Bronchial epithelial cell (primary cell): ENCODE measurements at regions not wholly inside any gene's neighbourhood (a gene's known extent, or its start where the extent isn't known, plus 50 kb on each side); places are given as distances from the start of the nearest gene placed in this dataset.

Experiments used
- DNase-seq: peaks from one replicate; pipeline ENCODE4 v3.0.0-alpha.2; 2010; ENCODE audit warnings: low read depth
- FAIRE-seq: peaks from 2 replicates; lab custom pipeline; 2011; peaks lifted over from hg19 to GRCh38; lab: Jason Lieb, UNC
- H3K27me3 ChIP-seq: 2 replicates; pipeline ENCODE4 v1.5.1; 2011; ENCODE audit warnings: low read length; ENCODE audit not compliant: control insufficient read depth, insufficient read depth
- H3K36me3 ChIP-seq: 2 replicates; pipeline ENCODE4 v1.5.1; 2011; ENCODE audit warnings: low read length; ENCODE audit not compliant: control insufficient read depth, insufficient read depth
- H3K4me3 ChIP-seq: 2 replicates; pipeline ENCODE4 v1.5.1; 2011; ENCODE audit warnings: mild to moderate bottlenecking, low read depth, low read length, control low read depth
- TF ChIP-seq, protein P1 (sequence below): IDR thresholded peaks from 2 replicates; pipeline ENCODE4 v1.5.1; 2011; ENCODE audit warnings: mild to moderate bottlenecking, moderate library complexity, low read length, control low read depth, inconsistent platforms; ENCODE audit not compliant: insufficient read depth, severe bottlenecking

GRCh38 chrX:118179718-118180117 lies 63.1 kb upstream of the KLHL13 start:
- FAIRE-seq, result no peak

DNA sequence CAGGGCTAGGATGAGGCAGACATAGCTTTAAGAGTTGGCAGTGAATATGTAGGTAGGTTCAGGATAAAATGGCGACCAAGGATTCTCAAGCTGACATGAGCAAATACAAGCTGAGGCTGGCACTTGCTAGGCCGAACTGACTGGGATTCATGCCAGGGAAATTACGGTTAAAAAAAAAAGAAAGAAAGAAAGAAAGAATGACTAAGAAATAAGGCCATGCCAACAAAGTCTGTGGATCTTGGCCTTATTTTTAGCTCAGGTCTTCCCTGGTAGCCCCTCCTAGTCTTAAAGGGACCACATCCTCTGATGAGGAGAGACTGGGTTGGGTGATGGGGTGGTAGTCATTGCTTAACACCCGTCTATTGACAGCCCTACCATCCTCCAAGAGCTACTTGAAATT lies 64.4 kb upstream of the KLHL13 start:
- H3K27me3 ChIP-seq, result no peaks in the 10 kb centered on the region
- TF ChIP-seq, protein P1, sequence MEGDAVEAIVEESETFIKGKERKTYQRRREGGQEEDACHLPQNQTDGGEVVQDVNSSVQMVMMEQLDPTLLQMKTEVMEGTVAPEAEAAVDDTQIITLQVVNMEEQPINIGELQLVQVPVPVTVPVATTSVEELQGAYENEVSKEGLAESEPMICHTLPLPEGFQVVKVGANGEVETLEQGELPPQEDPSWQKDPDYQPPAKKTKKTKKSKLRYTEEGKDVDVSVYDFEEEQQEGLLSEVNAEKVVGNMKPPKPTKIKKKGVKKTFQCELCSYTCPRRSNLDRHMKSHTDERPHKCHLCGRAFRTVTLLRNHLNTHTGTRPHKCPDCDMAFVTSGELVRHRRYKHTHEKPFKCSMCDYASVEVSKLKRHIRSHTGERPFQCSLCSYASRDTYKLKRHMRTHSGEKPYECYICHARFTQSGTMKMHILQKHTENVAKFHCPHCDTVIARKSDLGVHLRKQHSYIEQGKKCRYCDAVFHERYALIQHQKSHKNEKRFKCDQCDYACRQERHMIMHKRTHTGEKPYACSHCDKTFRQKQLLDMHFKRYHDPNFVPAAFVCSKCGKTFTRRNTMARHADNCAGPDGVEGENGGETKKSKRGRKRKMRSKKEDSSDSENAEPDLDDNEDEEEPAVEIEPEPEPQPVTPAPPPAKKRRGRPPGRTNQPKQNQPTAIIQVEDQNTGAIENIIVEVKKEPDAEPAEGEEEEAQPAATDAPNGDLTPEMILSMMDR, result no peak
- FAIRE-seq (no peak), DNase-seq (peak; percentile 69)
- no peak overlapping the region for H3K4me3 ChIP-seq
- no peaks in the 10 kb centered on the region for H3K36me3 ChIP-seq

More at GRCh38 chrX:118179718-118180117, 63.1 kb upstream of the KLHL13 start:
- H3K4me3 ChIP-seq, result no peak overlapping the region
- no peak for DNase-seq
- no peaks in the 10 kb centered on the region for H3K36me3 ChIP-seq
- H3K27me3 ChIP-seq, result no peaks in the 10 kb centered on the region
- TF ChIP-seq, protein P1, result no peak

GRCh38 chrX:118182025-118182424 lies 65.4 kb upstream of the KLHL13 start:
- no peaks in the 10 kb centered on the region for H3K27me3 ChIP-seq
- no peak overlapping the region for H3K4me3 ChIP-seq
- no peak for DNase-seq
- no peaks in the 10 kb centered on the region for H3K36me3 ChIP-seq
- FAIRE-seq, result no peak
- TF ChIP-seq, protein P1, result no peak

- FAIRE-seq, result no peak
- Histone ChIP-seq H3K27me3 (no peaks in the 10 kb centered on the region), H3K4me3 (no peak overlapping the region), H3K36me3 (no peaks in the 10 kb centered on the region)
- DNase-seq, result no peak
- TF ChIP-seq, protein P1, result no peak
Observed at GRCh38 chrX:118182681-118183080, 66.1 kb upstream of the KLHL13 start.

GRCh38 chrX:118183606-118184005 lies 67.0 kb upstream of the KLHL13 start:
- Histone ChIP-seq H3K27me3 (no peaks in the 10 kb centered on the region), H3K36me3 (no peaks in the 10 kb centered on the region), H3K4me3 (no peak overlapping the region)
- FAIRE-seq (no peak), DNase-seq (no peak)
- TF ChIP-seq, protein P1, result no peak

DNA sequence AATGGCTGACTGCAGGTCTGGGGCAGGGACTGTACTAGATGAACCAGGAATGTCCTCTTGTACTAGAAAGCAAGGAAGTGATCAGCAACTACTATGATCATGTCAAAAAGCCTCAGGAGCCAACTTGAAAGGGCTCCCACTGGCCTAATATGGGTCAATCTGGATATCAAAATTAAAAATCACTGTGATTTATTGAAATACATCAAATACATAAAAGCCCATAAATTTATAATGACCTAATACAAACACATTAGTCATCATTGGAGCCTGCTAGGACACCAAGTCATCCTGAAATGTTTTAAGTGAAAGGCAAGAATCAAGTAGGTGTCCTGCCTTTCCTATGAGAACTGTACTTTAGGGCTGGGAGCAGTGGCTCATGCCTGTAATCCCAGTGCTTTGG lies 70.5 kb upstream of the KLHL13 start:
- FAIRE-seq (no peak), DNase-seq (peak; percentile 21)
- Histone ChIP-seq H3K27me3 (no peaks in the 10 kb centered on the region), H3K36me3 (no peaks in the 10 kb centered on the region), H3K4me3 (no peak overlapping the region)
- TF ChIP-seq, protein P1, result no peak
